Skeletal muscle satellite cell (primary cell): ENCODE measurements at regions not wholly inside any gene's neighbourhood (a gene's known extent, or its start where the extent isn't known, plus 50 kb on each side); places are given as distances from the start of the nearest gene placed in this dataset.
A peak's percentile ranks its signal among the peaks of the same experiment; 100 is the strongest.

Experiments used
- H3K27me3 ChIP-seq: 2 replicates; pipeline ENCODE4 v1.7.0; 2013; ENCODE audit warnings: low read length; ENCODE audit not compliant: control insufficient read depth, insufficient read depth
- H3K36me3 ChIP-seq: 2 replicates; pipeline ENCODE4 v1.7.0; 2013; ENCODE audit warnings: mild to moderate bottlenecking, control low read depth, low read length; ENCODE audit not compliant: insufficient read depth
- H3K4me1 ChIP-seq: 2 replicates; pipeline ENCODE4 v1.7.0; 2013; ENCODE audit warnings: low read length; ENCODE audit not compliant: control insufficient read depth, insufficient read depth
- H3K4me2 ChIP-seq: 2 replicates; pipeline ENCODE4 v1.7.0; 2013; ENCODE audit warnings: mild to moderate bottlenecking, low read length
- H3K4me3 ChIP-seq: 2 replicates; pipeline ENCODE4 v1.7.0; 2013; ENCODE audit warnings: low read length
- H3K9ac ChIP-seq: 2 replicates; pipeline ENCODE4 v1.7.0; 2013; ENCODE audit warnings: mild to moderate bottlenecking, low read depth, low read length, moderate library complexity
- H3K9me3 ChIP-seq: replicated peaks from 2 replicates; pipeline ENCODE4 v1.7.0; 2013; ENCODE audit warnings: mild to moderate bottlenecking, control low read depth, low read length

- no peaks in the 10 kb centered on the region for H3K27me3 ChIP-seq
- no peak overlapping the region for H3K9ac ChIP-seq
- H3K4me3 ChIP-seq = no peak overlapping the region
- H3K4me1 ChIP-seq = peaks cover 13% of the 10 kb centered on the region
- no peaks in the 10 kb centered on the region for H3K9me3 ChIP-seq
- H3K36me3 ChIP-seq = no peaks in the 10 kb centered on the region
- no peak overlapping the region for H3K4me2 ChIP-seq
Observed at GRCh38 chr20:50260479-50261221, 70.0 kb downstream of the CEBPB start.

DNA sequence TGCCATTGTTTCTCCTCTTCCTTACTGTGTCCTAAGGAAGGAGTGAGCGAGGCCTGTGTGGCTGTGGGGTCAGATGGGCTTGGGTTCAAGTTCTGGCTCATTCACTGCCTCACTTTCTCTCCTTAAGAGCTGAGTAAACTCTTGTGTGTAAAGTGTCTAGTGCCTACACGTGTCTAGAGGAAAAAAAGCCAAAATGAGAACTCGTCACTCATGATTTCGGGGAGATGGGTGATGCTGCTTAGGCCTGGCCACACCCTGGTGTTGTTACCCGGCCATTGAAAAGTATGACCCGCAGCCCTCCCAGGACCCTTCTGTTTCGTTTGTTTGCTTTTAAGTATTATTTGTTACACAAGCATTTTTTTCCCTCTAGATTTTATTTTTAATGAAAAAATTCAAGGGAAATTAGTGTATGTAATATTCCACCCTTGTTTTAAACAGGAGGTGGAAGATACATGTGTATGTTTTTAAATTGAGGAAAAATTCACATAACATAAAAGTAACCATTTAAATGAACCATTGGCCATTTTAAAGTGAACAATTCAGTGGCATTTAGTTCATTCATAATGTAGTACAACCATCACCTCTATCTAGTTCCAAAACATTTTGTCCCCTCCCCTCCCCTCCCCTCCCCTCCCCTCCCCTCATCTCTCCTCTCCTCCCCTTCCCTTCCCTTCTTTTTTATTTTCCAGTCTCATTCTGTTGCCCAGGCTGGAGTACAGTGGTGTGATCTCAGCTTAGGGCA, 71.0 kb downstream of the CEBPB start:
- no peak overlapping the region for H3K9ac ChIP-seq
- no peak overlapping the region for H3K4me2 ChIP-seq
- H3K4me3 ChIP-seq = no peak overlapping the region
- no peaks in the 10 kb centered on the region for H3K9me3 ChIP-seq
- H3K36me3 ChIP-seq = no peaks in the 10 kb centered on the region
- H3K27me3 ChIP-seq = no peaks in the 10 kb centered on the region
- H3K4me1 ChIP-seq = peaks cover 15% of the 10 kb centered on the region

GRCh38 chr20:50263831-50264230, 73.2 kb downstream of the CEBPB start:
- H3K9ac ChIP-seq = no peak overlapping the region
- no peak overlapping the region for H3K4me3 ChIP-seq
- H3K9me3 ChIP-seq = no peaks in the 10 kb centered on the region
- H3K4me2 ChIP-seq = no peak overlapping the region
- H3K4me1 ChIP-seq = peaks cover 27% of the 10 kb centered on the region
- no peaks in the 10 kb centered on the region for H3K27me3 ChIP-seq
- no peaks in the 10 kb centered on the region for H3K36me3 ChIP-seq

DNA sequence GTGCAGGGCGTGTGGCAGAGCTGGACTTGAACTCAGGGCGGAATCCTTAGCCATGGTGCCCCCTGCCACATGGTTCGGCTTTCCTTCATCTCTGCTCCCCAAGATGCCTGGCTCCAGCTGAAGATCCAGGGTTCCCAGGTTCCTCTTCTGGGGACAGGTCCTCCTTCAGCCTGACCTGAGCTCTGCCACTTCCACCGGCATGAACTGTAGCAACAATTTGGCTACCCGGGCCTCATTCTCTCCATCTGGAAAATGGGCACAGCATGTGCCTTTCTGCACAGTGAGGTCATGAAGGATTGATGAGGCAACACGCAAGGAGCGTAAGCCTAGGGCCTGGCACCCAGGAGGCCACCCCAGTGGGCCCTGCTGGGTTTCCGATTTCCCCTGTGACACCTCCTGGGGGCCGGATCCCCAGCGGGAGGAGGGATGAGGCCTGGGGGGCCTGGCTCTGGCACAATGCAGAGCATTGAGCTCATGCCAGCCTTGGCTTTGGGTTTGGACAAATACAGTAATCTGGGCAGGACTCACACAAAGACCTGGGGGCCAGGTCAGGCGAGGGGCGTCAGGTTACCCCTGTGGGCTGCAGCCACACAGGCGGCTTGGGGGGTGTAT, 74.0 kb downstream of the CEBPB start:
- Histone ChIP-seq H3K4me1 (peaks cover 25% of the 10 kb centered on the region), H3K27me3 (no peaks in the 10 kb centered on the region)

DNA sequence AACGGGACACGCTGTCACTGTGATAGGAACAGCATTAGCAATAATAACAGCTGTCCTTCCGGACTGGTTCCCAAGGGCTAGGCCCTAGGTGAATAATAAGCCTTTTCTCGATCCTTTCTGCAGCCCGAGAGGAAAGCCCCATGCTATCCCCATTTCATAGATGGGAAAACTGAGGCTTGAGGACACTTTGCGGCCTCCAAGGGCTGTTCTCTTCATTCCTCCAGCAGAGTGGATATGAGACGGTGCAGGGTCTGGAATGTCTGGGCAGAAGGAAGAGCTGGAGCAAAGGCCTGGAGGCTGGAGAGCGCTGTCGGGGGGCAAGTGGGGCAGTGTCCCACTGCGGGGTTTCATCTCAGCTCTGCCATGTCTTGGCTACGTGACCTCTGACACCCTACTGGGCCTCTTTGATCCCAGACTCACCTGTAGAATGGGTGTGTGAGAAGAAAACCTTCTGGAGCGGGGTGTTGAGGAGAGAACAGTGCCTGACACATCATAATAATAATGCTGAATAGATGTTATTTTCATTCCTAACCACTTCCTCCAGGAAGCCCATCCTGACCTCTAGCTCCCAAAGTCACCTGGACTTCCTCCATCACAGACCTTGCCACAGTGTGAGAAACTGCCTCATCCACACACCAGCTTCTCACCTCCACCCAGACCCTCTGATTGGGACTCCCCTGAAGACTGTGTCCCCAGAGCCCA, 74.8 kb downstream of the CEBPB start:
- H3K4me2 ChIP-seq = no peak overlapping the region
- H3K4me1 ChIP-seq = peaks cover 17% of the 10 kb centered on the region
- no peaks in the 10 kb centered on the region for H3K9me3 ChIP-seq
- no peaks in the 10 kb centered on the region for H3K27me3 ChIP-seq
- H3K36me3 ChIP-seq = no peaks in the 10 kb centered on the region
- no peak overlapping the region for H3K4me3 ChIP-seq
- H3K9ac ChIP-seq = no peak overlapping the region

More for the DNA sequence above, 74.0 kb downstream of the CEBPB start:
- H3K4me2 ChIP-seq = no peak overlapping the region
- H3K36me3 ChIP-seq = no peaks in the 10 kb centered on the region
- H3K9me3 ChIP-seq = no peaks in the 10 kb centered on the region
- H3K4me3 ChIP-seq = no peak overlapping the region
- H3K9ac ChIP-seq = no peak overlapping the region

GRCh38 chr20:50266293-50267040, 75.8 kb downstream of the CEBPB start:
- no peaks in the 10 kb centered on the region for H3K27me3 ChIP-seq
- H3K9ac ChIP-seq = no peak overlapping the region
- H3K4me3 ChIP-seq = no peak overlapping the region
- H3K4me2 ChIP-seq = peak overlapping the region; percentile 38
- no peaks in the 10 kb centered on the region for H3K36me3 ChIP-seq
- H3K4me1 ChIP-seq = peaks cover 13% of the 10 kb centered on the region
- no peaks in the 10 kb centered on the region for H3K9me3 ChIP-seq

GRCh38 chr20:50267041-50267865, 76.6 kb downstream of the CEBPB start:
- Histone ChIP-seq H3K9ac (no peak overlapping the region), H3K4me3 (no peak overlapping the region), H3K36me3 (no peaks in the 10 kb centered on the region), H3K27me3 (no peaks in the 10 kb centered on the region), H3K9me3 (no peaks in the 10 kb centered on the region), H3K4me2 (peak overlapping the region; percentile 38), H3K4me1 (peaks cover 13% of the 10 kb centered on the region)

DNA sequence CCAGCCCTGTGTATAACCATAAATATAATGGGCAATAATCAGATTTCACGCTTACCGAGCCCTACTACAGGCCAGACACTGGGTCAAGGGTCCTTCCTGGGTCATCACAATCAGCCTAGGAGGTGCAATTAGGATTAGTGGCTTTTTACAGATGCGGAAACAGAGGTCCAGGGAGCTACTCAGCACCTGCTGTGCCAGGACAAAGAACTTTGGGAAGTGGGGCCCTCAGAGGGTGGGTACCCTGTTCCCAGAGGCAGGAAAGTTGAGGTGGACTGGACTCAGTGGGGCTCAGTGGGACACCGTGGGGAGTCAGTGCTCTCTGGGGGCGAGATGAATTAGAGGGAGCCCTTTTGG, 77.2 kb downstream of the CEBPB start:
- peaks cover 13% of the 10 kb centered on the region for H3K4me1 ChIP-seq

GRCh38 chr20:50269091-50270033, 78.7 kb downstream of the CEBPB start:
- Histone ChIP-seq H3K4me2 (no peak overlapping the region), H3K9ac (no peak overlapping the region), H3K4me3 (no peak overlapping the region), H3K27me3 (no peaks in the 10 kb centered on the region), H3K36me3 (no peaks in the 10 kb centered on the region), H3K4me1 (peaks cover 13% of the 10 kb centered on the region), H3K9me3 (no peaks in the 10 kb centered on the region)

More for the DNA sequence above, 77.2 kb downstream of the CEBPB start:
- Histone ChIP-seq H3K27me3 (no peaks in the 10 kb centered on the region), H3K9ac (no peak overlapping the region), H3K9me3 (no peaks in the 10 kb centered on the region), H3K36me3 (no peaks in the 10 kb centered on the region), H3K4me3 (no peak overlapping the region), H3K4me2 (no peak overlapping the region)

- no peak overlapping the region for H3K4me2 ChIP-seq
- H3K36me3 ChIP-seq = no peaks in the 10 kb centered on the region
- no peaks in the 10 kb centered on the region for H3K27me3 ChIP-seq
- peaks cover 13% of the 10 kb centered on the region for H3K4me1 ChIP-seq
- no peak overlapping the region for H3K4me3 ChIP-seq
- no peaks in the 10 kb centered on the region for H3K9me3 ChIP-seq
- H3K9ac ChIP-seq = no peak overlapping the region
Observed at GRCh38 chr20:50270034-50270395, 79.4 kb downstream of the CEBPB start.
